ENCODE measurements at regions not wholly inside any gene's neighbourhood (a gene's known extent, or its start where the extent isn't known, plus 50 kb on each side); places are given as distances from the start of the nearest gene placed in this dataset.

DNA sequence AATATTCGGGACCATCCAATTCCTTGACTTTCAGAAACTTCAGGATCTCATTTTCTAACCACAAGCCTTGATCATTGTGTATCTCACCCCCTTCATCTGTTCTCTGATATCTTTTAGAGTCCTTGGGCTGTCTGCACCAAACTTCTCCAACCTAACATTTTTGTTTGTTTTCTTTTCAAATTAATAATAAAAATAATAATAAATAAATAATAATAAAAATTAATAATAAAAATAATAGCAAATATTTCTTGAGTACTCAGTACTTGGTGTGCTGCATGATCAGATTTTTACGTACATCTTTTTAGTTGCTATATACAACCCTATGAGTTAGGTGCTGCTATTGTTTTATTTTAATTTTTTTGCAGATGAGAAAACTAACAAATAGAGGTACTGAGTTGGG lies 70.2 kb upstream of the TPRG1 start:
- Histone ChIP-seq H3K36me3 (ENCODE audit: control insufficient read depth in 5 of 5, insufficient read depth in 5 of 5, low read length in 5 of 5) (no peaks in the 10 kb centered on the region), H3K27me3 (ENCODE audit: control insufficient read depth in 5 of 5, insufficient read depth in 4 of 5, low read length in 5 of 5) (no peaks in the 10 kb centered on the region), H3K27ac (ENCODE audit: low read depth, low read length) (peak overlapping the region; percentile 93), H3K4me3 (ENCODE audit: low read depth in 1 of 5, low read length in 5 of 5) (no peak overlapping the region), H3K4me1 (ENCODE audit: control insufficient read depth in 5 of 5, insufficient read depth in 5 of 5, low read length in 5 of 5) (peaks cover 5 to 63% (median 38%) of the 10 kb centered on the region in 5 donors), H3K9ac (ENCODE audit: low read length in 5 of 5) (no peak overlapping the region), H3K9me3 (ENCODE audit: control insufficient read depth in 5 of 5, low read length in 5 of 5) (no peaks in the 10 kb centered on the region)

DNA sequence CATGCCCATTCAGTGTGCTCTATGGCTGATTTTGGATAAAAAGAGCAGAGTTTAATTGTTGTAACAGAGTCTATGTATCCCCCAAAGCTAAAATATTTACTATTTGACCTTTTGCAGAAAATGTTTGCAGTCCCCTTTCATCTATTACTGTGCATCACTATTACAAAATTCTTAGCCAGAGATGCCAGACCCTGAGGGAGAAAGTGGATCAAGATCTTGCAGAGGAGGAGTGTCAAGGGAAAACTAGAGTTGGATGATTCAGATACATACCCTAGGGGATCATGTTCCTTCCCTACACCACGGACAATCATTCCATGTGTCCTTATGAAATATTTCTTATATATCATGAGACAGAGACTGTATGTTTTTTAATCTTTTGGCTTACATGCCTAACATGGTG lies 68.6 kb upstream of the TPRG1 start:
- no peak overlapping the region for H3K9ac ChIP-seq (ENCODE audit: low read length in 5 of 5)
- peaks cover 5 to 64% (median 38%) of the 10 kb centered on the region in 5 donors for H3K4me1 ChIP-seq (ENCODE audit: control insufficient read depth in 5 of 5, insufficient read depth in 5 of 5, low read length in 5 of 5)
- peak overlapping the region; percentile 84 for H3K27ac ChIP-seq (ENCODE audit: low read depth, low read length)
- no peaks in the 10 kb centered on the region for H3K36me3 ChIP-seq (ENCODE audit: control insufficient read depth in 5 of 5, insufficient read depth in 5 of 5, low read length in 5 of 5)
- H3K27me3 ChIP-seq (ENCODE audit: control insufficient read depth in 5 of 5, insufficient read depth in 4 of 5, low read length in 5 of 5): no peaks in the 10 kb centered on the region
- no peaks in the 10 kb centered on the region for H3K9me3 ChIP-seq (ENCODE audit: control insufficient read depth in 5 of 5, low read length in 5 of 5)
- H3K4me3 ChIP-seq (ENCODE audit: low read depth in 1 of 5, low read length in 5 of 5): no peak overlapping the region

DNA sequence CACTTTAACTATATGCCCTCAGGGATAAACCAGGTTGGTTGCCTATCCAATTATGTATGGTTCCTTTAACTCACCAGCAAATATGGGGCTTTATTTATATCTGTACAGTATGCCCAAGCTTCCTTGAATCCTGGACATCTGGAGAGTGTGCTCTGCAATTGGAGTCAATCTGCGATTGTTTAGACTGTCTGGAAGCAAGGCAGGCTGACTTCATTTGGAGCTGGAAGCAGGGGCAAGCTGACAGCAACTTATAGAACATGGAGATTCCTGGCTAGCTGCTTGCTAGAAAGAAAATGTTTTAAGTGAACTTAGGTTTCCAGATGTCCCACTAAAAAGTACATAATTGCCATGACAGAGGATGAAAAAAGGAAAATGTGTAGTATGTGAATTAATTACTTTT lies 63.7 kb upstream of the TPRG1 start:
- no peaks in the 10 kb centered on the region for H3K36me3 ChIP-seq (ENCODE audit: control insufficient read depth in 5 of 5, insufficient read depth in 5 of 5, low read length in 5 of 5)

DNA sequence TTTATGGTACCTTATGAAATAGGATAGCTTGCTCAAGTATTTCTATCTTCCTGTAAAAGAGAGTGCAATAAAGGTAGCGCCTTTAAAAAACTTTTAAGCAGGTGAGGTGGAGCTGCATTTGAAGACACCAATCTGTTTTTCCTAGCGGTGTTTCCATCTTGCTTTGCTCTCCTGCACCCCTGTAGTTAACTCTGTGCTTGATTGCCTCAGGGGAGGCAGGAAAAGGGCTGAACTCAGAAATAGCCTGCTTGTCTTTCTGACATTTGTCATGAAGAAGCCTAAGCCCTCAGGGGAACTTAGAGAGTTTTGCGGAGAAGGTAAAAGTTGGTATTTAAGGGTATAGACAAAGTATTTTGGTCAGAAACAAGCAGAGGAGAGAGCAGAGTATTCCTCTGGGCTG lies 63.0 kb upstream of the TPRG1 start:
- no peaks in the 10 kb centered on the region for H3K9me3 ChIP-seq (ENCODE audit: control insufficient read depth in 5 of 5, low read length in 5 of 5)
- H3K27ac ChIP-seq (ENCODE audit: low read depth, low read length): peak overlapping the region; percentile 84
- H3K36me3 ChIP-seq (ENCODE audit: control insufficient read depth in 5 of 5, insufficient read depth in 5 of 5, low read length in 5 of 5): no peaks in the 10 kb centered on the region
- H3K9ac ChIP-seq (ENCODE audit: low read length in 5 of 5): peak overlapping the region in 1 of 5 donors; percentile 5
- H3K4me3 ChIP-seq (ENCODE audit: low read depth in 1 of 5, low read length in 5 of 5): no peak overlapping the region
- peaks cover 0 to 28% (median 11%) of the 10 kb centered on the region in 5 donors for H3K4me1 ChIP-seq (ENCODE audit: control insufficient read depth in 5 of 5, insufficient read depth in 5 of 5, low read length in 5 of 5)
- no peaks in the 10 kb centered on the region for H3K27me3 ChIP-seq (ENCODE audit: control insufficient read depth in 5 of 5, insufficient read depth in 4 of 5, low read length in 5 of 5)

More for the DNA sequence above, 63.7 kb upstream of the TPRG1 start:
- no peak overlapping the region for H3K9ac ChIP-seq (ENCODE audit: low read length in 5 of 5)
- H3K4me1 ChIP-seq (ENCODE audit: control insufficient read depth in 5 of 5, insufficient read depth in 5 of 5, low read length in 5 of 5): peaks cover 0 to 33% (median 13%) of the 10 kb centered on the region in 5 donors
- H3K4me3 ChIP-seq (ENCODE audit: low read depth in 1 of 5, low read length in 5 of 5): no peak overlapping the region
- peak overlapping the region; percentile 84 for H3K27ac ChIP-seq (ENCODE audit: low read depth, low read length)
- no peaks in the 10 kb centered on the region for H3K27me3 ChIP-seq (ENCODE audit: control insufficient read depth in 5 of 5, insufficient read depth in 4 of 5, low read length in 5 of 5)
- no peaks in the 10 kb centered on the region for H3K9me3 ChIP-seq (ENCODE audit: control insufficient read depth in 5 of 5, low read length in 5 of 5)

DNA sequence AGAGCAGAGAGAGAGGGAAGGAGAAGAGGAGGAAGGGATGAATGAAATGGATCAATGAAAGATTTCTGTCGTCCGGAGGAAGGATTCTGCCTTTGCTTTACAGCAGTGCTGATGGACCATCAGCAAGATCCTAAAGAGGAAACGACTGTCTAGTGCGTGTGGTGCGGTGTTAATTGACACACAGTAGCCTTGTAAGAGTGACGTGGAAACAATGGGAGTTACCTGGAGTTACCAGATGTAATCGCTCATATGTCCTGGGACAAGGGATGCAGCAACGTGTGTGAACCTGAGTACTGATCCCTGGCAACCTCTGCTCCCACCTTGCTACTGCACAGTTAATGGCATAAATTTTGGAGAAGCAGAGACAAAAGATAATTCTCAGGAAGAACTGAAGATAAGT lies 62.6 kb upstream of the TPRG1 start:
- H3K9me3 ChIP-seq (ENCODE audit: control insufficient read depth in 5 of 5, low read length in 5 of 5): no peaks in the 10 kb centered on the region
- H3K4me1 ChIP-seq (ENCODE audit: control insufficient read depth in 5 of 5, insufficient read depth in 5 of 5, low read length in 5 of 5): peaks cover 0 to 25% (median 11%) of the 10 kb centered on the region in 5 donors
- H3K36me3 ChIP-seq (ENCODE audit: control insufficient read depth in 5 of 5, insufficient read depth in 5 of 5, low read length in 5 of 5): no peaks in the 10 kb centered on the region
- no peak overlapping the region for H3K4me3 ChIP-seq (ENCODE audit: low read depth in 1 of 5, low read length in 5 of 5)
- H3K27me3 ChIP-seq (ENCODE audit: control insufficient read depth in 5 of 5, insufficient read depth in 4 of 5, low read length in 5 of 5): no peaks in the 10 kb centered on the region
- H3K27ac ChIP-seq (ENCODE audit: low read depth, low read length): peak overlapping the region; percentile 84
- H3K9ac ChIP-seq (ENCODE audit: low read length in 5 of 5): peak overlapping the region in 1 of 5 donors; percentile 5

DNA sequence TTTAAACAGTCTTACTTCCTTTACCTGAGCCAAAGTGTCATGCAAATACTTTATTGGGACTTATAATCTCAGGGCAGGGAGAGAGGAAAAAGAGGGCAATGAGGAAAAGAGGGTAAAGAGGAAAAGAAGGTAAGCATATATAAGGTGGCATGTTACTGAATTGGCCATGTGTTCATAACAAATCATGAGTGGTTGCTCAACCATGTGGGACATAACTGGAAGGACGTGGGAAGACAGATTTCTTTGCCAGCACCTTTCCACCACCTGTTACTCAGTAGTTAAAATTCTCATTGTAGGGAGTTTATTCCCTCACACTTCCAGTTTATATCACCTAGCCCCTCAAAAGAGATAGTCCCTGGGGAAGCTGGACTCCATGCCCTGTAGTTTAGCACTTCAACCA lies 54.7 kb upstream of the TPRG1 start:
- H3K27me3 ChIP-seq (ENCODE audit: control insufficient read depth in 5 of 5, insufficient read depth in 4 of 5, low read length in 5 of 5): no peaks in the 10 kb centered on the region
- no peak overlapping the region for H3K4me3 ChIP-seq (ENCODE audit: low read depth in 1 of 5, low read length in 5 of 5)
- no peaks in the 10 kb centered on the region for H3K9me3 ChIP-seq (ENCODE audit: control insufficient read depth in 5 of 5, low read length in 5 of 5)
- H3K9ac ChIP-seq (ENCODE audit: low read length in 5 of 5): no peak overlapping the region
- H3K4me1 ChIP-seq (ENCODE audit: control insufficient read depth in 5 of 5, insufficient read depth in 5 of 5, low read length in 5 of 5): peaks cover 4 to 40% (median 24%) of the 10 kb centered on the region in 5 donors
- H3K27ac ChIP-seq (ENCODE audit: low read depth, low read length): peak overlapping the region; percentile 61
- no peaks in the 10 kb centered on the region for H3K36me3 ChIP-seq (ENCODE audit: control insufficient read depth in 5 of 5, insufficient read depth in 5 of 5, low read length in 5 of 5)

DNA sequence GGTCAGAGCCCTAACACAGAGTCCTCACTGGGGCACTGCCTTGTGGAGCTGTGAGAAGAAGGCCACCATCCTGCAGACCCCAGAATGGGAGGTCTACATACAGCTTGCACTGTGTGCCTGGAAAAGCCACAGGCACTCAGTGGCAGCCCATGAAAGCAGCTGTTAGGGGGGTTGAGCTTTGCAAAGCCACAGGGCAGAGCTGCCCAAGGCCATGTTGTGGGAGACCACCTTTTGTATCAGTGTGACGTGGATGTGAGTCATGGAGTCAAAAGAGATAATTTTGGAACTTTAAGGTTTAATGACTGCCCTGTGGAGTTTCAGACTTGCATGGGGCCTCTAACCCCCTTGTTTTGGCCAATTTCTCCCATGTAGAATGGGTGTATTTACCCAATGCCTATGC lies 52.9 kb upstream of the TPRG1 start:
- H3K4me3 ChIP-seq (ENCODE audit: low read depth in 1 of 5, low read length in 5 of 5): no peak overlapping the region
- no peaks in the 10 kb centered on the region for H3K27me3 ChIP-seq (ENCODE audit: control insufficient read depth in 5 of 5, insufficient read depth in 4 of 5, low read length in 5 of 5)
- no peaks in the 10 kb centered on the region for H3K9me3 ChIP-seq (ENCODE audit: control insufficient read depth in 5 of 5, low read length in 5 of 5)
- no peaks in the 10 kb centered on the region for H3K36me3 ChIP-seq (ENCODE audit: control insufficient read depth in 5 of 5, insufficient read depth in 5 of 5, low read length in 5 of 5)
- peak overlapping the region; percentile 61 for H3K27ac ChIP-seq (ENCODE audit: low read depth, low read length)
- H3K9ac ChIP-seq (ENCODE audit: low read length in 5 of 5): no peak overlapping the region
- H3K4me1 ChIP-seq (ENCODE audit: control insufficient read depth in 5 of 5, insufficient read depth in 5 of 5, low read length in 5 of 5): peaks cover 7 to 56% (median 37%) of the 10 kb centered on the region in 5 donors

DNA sequence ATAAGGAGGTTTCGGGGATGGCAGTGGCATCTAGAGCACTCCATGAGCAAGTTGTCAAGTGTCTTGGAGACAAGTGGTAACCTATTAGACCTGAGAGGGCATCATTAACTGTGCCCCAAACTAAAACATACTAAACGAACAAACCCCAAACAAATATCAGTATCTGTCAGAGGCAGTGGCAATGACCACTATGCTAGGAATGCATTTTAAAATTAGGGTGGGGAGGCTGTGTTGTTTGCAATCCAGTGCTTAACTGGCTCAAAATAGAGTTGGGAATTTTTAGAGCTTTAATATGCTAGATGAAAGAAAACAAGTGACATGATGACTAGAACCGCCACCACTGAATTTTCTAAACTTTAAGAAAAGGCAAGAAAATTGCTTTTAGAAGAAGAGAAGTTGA lies 51.8 kb upstream of the TPRG1 start:
- H3K4me1 ChIP-seq (ENCODE audit: control insufficient read depth in 5 of 5, insufficient read depth in 5 of 5, low read length in 5 of 5): peaks cover 7 to 62% (median 42%) of the 10 kb centered on the region in 5 donors
- no peaks in the 10 kb centered on the region for H3K27me3 ChIP-seq (ENCODE audit: control insufficient read depth in 5 of 5, insufficient read depth in 4 of 5, low read length in 5 of 5)
- H3K27ac ChIP-seq (ENCODE audit: low read depth, low read length): peak overlapping the region; percentile 61
- no peaks in the 10 kb centered on the region for H3K9me3 ChIP-seq (ENCODE audit: control insufficient read depth in 5 of 5, low read length in 5 of 5)
- H3K9ac ChIP-seq (ENCODE audit: low read length in 5 of 5): no peak overlapping the region
- H3K4me3 ChIP-seq (ENCODE audit: low read depth in 1 of 5, low read length in 5 of 5): no peak overlapping the region
- H3K36me3 ChIP-seq (ENCODE audit: control insufficient read depth in 5 of 5, insufficient read depth in 5 of 5, low read length in 5 of 5): no peaks in the 10 kb centered on the region

DNA sequence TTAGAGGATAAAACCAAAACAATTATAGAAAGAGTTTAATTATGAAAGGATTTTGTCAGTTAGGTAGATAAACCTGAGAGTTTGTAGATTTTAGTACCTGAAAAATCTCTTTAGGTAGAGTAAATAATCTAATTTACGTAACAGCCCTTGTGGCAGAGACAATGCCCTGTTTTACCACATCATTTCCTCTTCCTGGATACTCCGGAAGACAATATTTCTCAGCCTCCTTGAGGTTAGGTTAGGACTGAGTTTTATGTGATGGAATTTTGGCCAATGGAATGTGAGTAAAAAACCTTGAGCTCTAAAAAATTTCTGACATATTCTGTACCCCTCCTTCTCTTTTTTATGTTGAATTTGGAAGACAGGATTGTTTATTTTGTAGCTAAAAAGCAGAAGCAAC lies 50.7 kb upstream of the TPRG1 start:
- H3K4me1 ChIP-seq (ENCODE audit: control insufficient read depth in 5 of 5, insufficient read depth in 5 of 5, low read length in 5 of 5): peaks cover 7 to 52% (median 40%) of the 10 kb centered on the region in 5 donors
- no peaks in the 10 kb centered on the region for H3K36me3 ChIP-seq (ENCODE audit: control insufficient read depth in 5 of 5, insufficient read depth in 5 of 5, low read length in 5 of 5)
- no peak overlapping the region for H3K9ac ChIP-seq (ENCODE audit: low read length in 5 of 5)
- peak overlapping the region; percentile 86 for H3K27ac ChIP-seq (ENCODE audit: low read depth, low read length)
- no peak overlapping the region for H3K4me3 ChIP-seq (ENCODE audit: low read depth in 1 of 5, low read length in 5 of 5)
- H3K9me3 ChIP-seq (ENCODE audit: control insufficient read depth in 5 of 5, low read length in 5 of 5): no peaks in the 10 kb centered on the region
- no peaks in the 10 kb centered on the region for H3K27me3 ChIP-seq (ENCODE audit: control insufficient read depth in 5 of 5, insufficient read depth in 4 of 5, low read length in 5 of 5)

Measured in subcutaneous abdominal adipose tissue (tissue), 5 donors.